Smooth muscle cell of the brain vasculature (primary cell): ENCODE measurements at regions not wholly inside any gene's neighbourhood (a gene's known extent, or its start where the extent isn't known, plus 50 kb on each side); places are given as distances from the start of the nearest gene placed in this dataset.

Experiments
- DNase-seq: peaks from one replicate; pipeline ENCODE4 v3.0.0-alpha.2; 2012; ENCODE audit warnings: low read depth, low spot score

GRCh38 chr10:112871021-112871420 is 79.0 kb upstream of the TCF7L2 start:
- DNase-seq: no peak

GRCh38 chr10:112872728-112873127 is 77.3 kb upstream of the TCF7L2 start:
- no peak for DNase-seq

GRCh38 chr10:112873541-112873940 is 76.5 kb upstream of the TCF7L2 start:
- DNase-seq: no peak

GRCh38 chr10:112874982-112875381 is 75.1 kb upstream of the TCF7L2 start:
- no peak for DNase-seq

GRCh38 chr10:112875476-112876267 is 74.4 kb upstream of the TCF7L2 start:
- peak; percentile 12 for DNase-seq

GRCh38 chr10:112880633-112881530 is 69.2 kb upstream of the TCF7L2 start:
- DNase-seq: no peak

- DNase-seq: no peak
Measured at GRCh38 chr10:112883360-112884178, 66.5 kb upstream of the TCF7L2 start.

- DNase-seq: no peak
Measured at GRCh38 chr10:112884179-112884504, 65.9 kb upstream of the TCF7L2 start.

- DNase-seq: no peak
Measured at GRCh38 chr10:112886463-112886862, 63.6 kb upstream of the TCF7L2 start.

- no peak for DNase-seq
Measured at GRCh38 chr10:112887968-112888367, 62.1 kb upstream of the TCF7L2 start.

GRCh38 chr10:112895292-112895691 is 54.8 kb upstream of the TCF7L2 start:
- no peak for DNase-seq

GRCh38 chr10:112896273-112896672 is 53.8 kb upstream of the TCF7L2 start:
- DNase-seq: no peak

GRCh38 chr10:112896722-112897121 is 53.3 kb upstream of the TCF7L2 start:
- no peak for DNase-seq

GRCh38 chr10:112898540-112899390 is 51.3 kb upstream of the TCF7L2 start:
- peak; percentile 3 for DNase-seq

- no peak for DNase-seq
Measured at GRCh38 chr10:112899391-112900065, 50.5 kb upstream of the TCF7L2 start.
